Stimulated activated CD4-positive, alpha-beta T cell treated with anti-CD3 and anti-CD28 coated beads, Interleukin-4, amount 100 ng/mL, for 24 hours (primary cell): ENCODE measurements at regions not wholly inside any gene's neighbourhood (a gene's known extent, or its start where the extent isn't known, plus 50 kb on each side); places are given as distances from the start of the nearest gene placed in this dataset.
A peak's percentile ranks its signal among the peaks of the same experiment; 100 is the strongest.
"Not testable (repeated sequence)": the region's sequence is repeated elsewhere in the genome, so short reads cannot be mapped to it uniquely, and the experiment has no call there.

Source experiments
- DNase-seq: peaks from one replicate; pipeline ENCODE4 v3.0.0-alpha.2; 2020

- no peak for DNase-seq
Observed at GRCh38 chr3:181239441-181239840, 249.9 kb upstream of the DNAJC19 start.

GRCh38 chr3:181230258-181230657 lies 240.7 kb upstream of the DNAJC19 start:
- no peak for DNase-seq

GRCh38 chr3:181213347-181213746 lies 223.8 kb upstream of the DNAJC19 start:
- no peak for DNase-seq

GRCh38 chr3:181212271-181212670 lies 222.7 kb upstream of the DNAJC19 start:
- DNase-seq: no peak

- no peak for DNase-seq
Observed at GRCh38 chr3:181210275-181210674, 220.7 kb upstream of the DNAJC19 start.

GRCh38 chr3:181189556-181189955 lies 200.0 kb upstream of the DNAJC19 start:
- no peak for DNase-seq

- no peak for DNase-seq
Observed at GRCh38 chr3:181183764-181184163, 194.2 kb upstream of the DNAJC19 start.

GRCh38 chr3:181183057-181183456 lies 193.5 kb upstream of the DNAJC19 start:
- not testable (repeated sequence) for DNase-seq

- no peak for DNase-seq
Observed at GRCh38 chr3:181178991-181179390, 189.5 kb upstream of the DNAJC19 start.

GRCh38 chr3:181176601-181177000 lies 187.1 kb upstream of the DNAJC19 start:
- DNase-seq: peak; percentile 37

- no peak for DNase-seq
Observed at GRCh38 chr3:181174676-181175233, 185.2 kb upstream of the DNAJC19 start.

GRCh38 chr3:181174022-181174421 lies 184.5 kb upstream of the DNAJC19 start:
- DNase-seq: no peak

GRCh38 chr3:181173227-181173626 lies 183.7 kb upstream of the DNAJC19 start:
- no peak for DNase-seq

- DNase-seq: no peak
Observed at GRCh38 chr3:181134873-181135272, 145.3 kb upstream of the DNAJC19 start.

- DNase-seq: no peak
Observed at GRCh38 chr3:181133832-181134231, 144.3 kb upstream of the DNAJC19 start.

- no peak for DNase-seq
Observed at GRCh38 chr3:181105646-181106045, 116.1 kb upstream of the DNAJC19 start.

GRCh38 chr3:181103605-181104004 lies 114.1 kb upstream of the DNAJC19 start:
- DNase-seq: no peak

- no peak for DNase-seq
Observed at GRCh38 chr3:181086011-181086410, 96.5 kb upstream of the DNAJC19 start.

- DNase-seq: no peak
Observed at GRCh38 chr3:181081930-181082329, 92.4 kb upstream of the DNAJC19 start.

GRCh38 chr3:181076558-181076957 lies 87.0 kb upstream of the DNAJC19 start:
- DNase-seq: no peak

- DNase-seq: no peak
Observed at GRCh38 chr3:181075098-181075497, 85.6 kb upstream of the DNAJC19 start.

- DNase-seq: no peak
Observed at GRCh38 chr3:181066143-181067087, 76.9 kb upstream of the DNAJC19 start.

GRCh38 chr3:181056136-181056732 lies 66.7 kb upstream of the DNAJC19 start:
- no peak for DNase-seq

GRCh38 chr3:181054538-181054937 lies 65.0 kb upstream of the DNAJC19 start:
- DNase-seq: no peak
